Liver (tissue), 8 donors: ENCODE measurements at regions not wholly inside any gene's neighbourhood (a gene's known extent, or its start where the extent isn't known, plus 50 kb on each side); places are given as distances from the start of the nearest gene placed in this dataset.

Source experiments
- DNase-seq: peaks from one replicate; pipeline ENCODE4 v3.0.0-alpha.2; 2017; ENCODE audit warnings: low spot score
- H3K27ac ChIP-seq, 2 donors: one replicate each; pipeline ENCODE4 v1.7.0; 2013; ENCODE audit warnings: inconsistent platforms in 2 of 2, low read length in 2 of 2, control low read depth in 1 of 2, low read depth in 1 of 2, mild to moderate bottlenecking in 1 of 2
- H3K27me3 ChIP-seq, 4 donors: one replicate each; pipeline versions ENCODE4 v1.6.1 to v1.7.0; 2013; ENCODE audit warnings: low read length in 3 of 4, inconsistent platforms in 1 of 4, mild to moderate bottlenecking in 1 of 4, moderate library complexity in 1 of 4; ENCODE audit not compliant: control insufficient read depth in 4 of 4, insufficient read depth in 4 of 4
- H3K36me3 ChIP-seq, 4 donors: one replicate each; pipeline versions ENCODE4 v1.6.1 to v1.7.0; 2013; ENCODE audit warnings: low read length in 3 of 4, mild to moderate bottlenecking in 3 of 4, low read depth in 1 of 4, moderate library complexity in 1 of 4; ENCODE audit not compliant: control insufficient read depth in 4 of 4, insufficient read depth in 3 of 4
- H3K4me1 ChIP-seq, 4 donors: one replicate each; pipeline versions ENCODE4 v1.6.1 to v1.7.0; 2013; ENCODE audit warnings: low read length in 3 of 4, mild to moderate bottlenecking in 3 of 4, moderate library complexity in 1 of 4; ENCODE audit not compliant: control insufficient read depth in 4 of 4, insufficient read depth in 4 of 4
- H3K4me3 ChIP-seq, 3 donors: one replicate each; pipeline versions ENCODE4 v1.6.1 to v1.7.0; 2013; ENCODE audit warnings: low read length in 3 of 3, control low read depth in 1 of 3, low read depth in 1 of 3, mild to moderate bottlenecking in 1 of 3
- H3K9ac ChIP-seq, 2 donors: one replicate each; pipeline ENCODE4 v1.7.0; 2013; ENCODE audit warnings: low read length in 2 of 2, mild to moderate bottlenecking in 2 of 2, moderate library complexity in 2 of 2, control low read depth in 1 of 2, low read depth in 1 of 2
- H3K9me3 ChIP-seq, 4 donors: one replicate each; pipeline versions ENCODE4 v1.6.1 to v1.7.0; 2013; ENCODE audit warnings: low read length in 3 of 4; ENCODE audit not compliant: control insufficient read depth in 4 of 4
- CTCF ChIP-seq: fragments of 150-350 bp; IDR thresholded peaks from 2 replicates; pipeline ENCODE4 v1.5.1; 2017; ENCODE audit warnings: improper control_type of control experiment, low read depth, low read length; ENCODE audit not compliant: missing input control
- EGR1 ChIP-seq, 2 donors: IDR thresholded peaks; 2 replicates each; pipeline ENCODE4 v1.6.1; 2016 to 2018; ENCODE audit warnings: antibody characterized with exemption in 2 of 2, low read depth in 2 of 2
- GABPA ChIP-seq, 2 donors: IDR thresholded peaks in 1 of 2; conservative IDR thresholded peaks in 1 of 2; 2 replicates each; pipeline ENCODE4 v1.6.1; 2016; ENCODE audit warnings: antibody characterized with exemption in 2 of 2, mild to moderate bottlenecking in 1 of 2, moderate library complexity in 1 of 2
- HNF4A ChIP-seq, 2 donors: conservative IDR thresholded peaks; 2 replicates each; pipeline ENCODE4 v1.6.1; 2016; ENCODE audit warnings: antibody characterized with exemption in 2 of 2, mild to moderate bottlenecking in 2 of 2
- HNF4G ChIP-seq: IDR thresholded peaks from 2 replicates; pipeline ENCODE4 v1.6.1; 2016; ENCODE audit warnings: antibody characterized with exemption
- JUND ChIP-seq, 2 donors: IDR thresholded peaks; 2 replicates each; pipeline ENCODE4 v1.6.1; 2016; ENCODE audit warnings: antibody characterized with exemption in 2 of 2
- MAX ChIP-seq: IDR thresholded peaks from 2 replicates; pipeline ENCODE4 v1.6.1; 2016; ENCODE audit warnings: antibody characterized with exemption
- NR2F2 ChIP-seq: IDR thresholded peaks from 2 replicates; pipeline ENCODE4 v1.6.1; 2016; ENCODE audit warnings: antibody characterized with exemption
- RAD21 ChIP-seq, 2 donors: IDR thresholded peaks; 2 replicates each; pipeline ENCODE4 v1.6.1; 2016; ENCODE audit warnings: antibody characterized with exemption in 2 of 2, mild to moderate bottlenecking in 2 of 2
- RXRA ChIP-seq, 2 donors: IDR thresholded peaks; 2 replicates each; pipeline ENCODE4 v1.6.1; 2017 to 2018; ENCODE audit warnings: antibody characterized with exemption in 2 of 2, mild to moderate bottlenecking in 1 of 2
- SP1 ChIP-seq: IDR thresholded peaks from 2 replicates; pipeline ENCODE4 v1.6.1; 2018; ENCODE audit warnings: antibody characterized with exemption, mild to moderate bottlenecking
- TAF1 ChIP-seq: conservative IDR thresholded peaks from 2 replicates; pipeline ENCODE4 v1.6.1; 2016; ENCODE audit warnings: antibody characterized with exemption, mild to moderate bottlenecking
- YY1 ChIP-seq: IDR thresholded peaks from 2 replicates; pipeline ENCODE4 v1.6.1; 2016; ENCODE audit warnings: antibody characterized with exemption, mild to moderate bottlenecking
- WGBS: extraction: QIAGEN DNeasy Blood & Tissue Kit; methylation state at CpG from one replicate; pipeline ENCODE4 v1.1.7; 2013; 5-methylcytosine and 5-hydroxymethylcytosine counted together
- TF ChIP-seq, protein P1 (sequence below): IDR thresholded peaks from 2 replicates; pipeline ENCODE4 v1.6.1; 2016; ENCODE audit warnings: antibody characterized with exemption, mild to moderate bottlenecking
- TF ChIP-seq, protein P2 (sequence below): IDR thresholded peaks from 2 replicates; pipeline ENCODE4 v1.6.1; 2016; ENCODE audit warnings: antibody characterized with exemption
- donor health status: healthy.
- donor health status: healthy.
- donor health status: healthy.
- donor health status: healthy.
- donor health status: healthy.

- 54% methylated on average over 3 of the region's 3 CpGs for WGBS
- Histone ChIP-seq H3K4me1 (no peaks in the 10 kb centered on the region), H3K4me3 (no peak overlapping the region), H3K27me3 (no peaks in the 10 kb centered on the region), H3K9me3 (no peaks in the 10 kb centered on the region), H3K9ac (no peak overlapping the region), H3K36me3 (no peaks in the 10 kb centered on the region), H3K27ac (no peak overlapping the region)
- TF ChIP-seq RAD21 (IDR thresholded peaks at IDR 0.05): no peak
- TF ChIP-seq GABPA (IDR thresholded peaks at IDR 0.05 in 1 of 2, conservative IDR thresholded peaks at IDR 0.05 in 1 of 2): no peak
- TF ChIP-seq, protein P1, sequence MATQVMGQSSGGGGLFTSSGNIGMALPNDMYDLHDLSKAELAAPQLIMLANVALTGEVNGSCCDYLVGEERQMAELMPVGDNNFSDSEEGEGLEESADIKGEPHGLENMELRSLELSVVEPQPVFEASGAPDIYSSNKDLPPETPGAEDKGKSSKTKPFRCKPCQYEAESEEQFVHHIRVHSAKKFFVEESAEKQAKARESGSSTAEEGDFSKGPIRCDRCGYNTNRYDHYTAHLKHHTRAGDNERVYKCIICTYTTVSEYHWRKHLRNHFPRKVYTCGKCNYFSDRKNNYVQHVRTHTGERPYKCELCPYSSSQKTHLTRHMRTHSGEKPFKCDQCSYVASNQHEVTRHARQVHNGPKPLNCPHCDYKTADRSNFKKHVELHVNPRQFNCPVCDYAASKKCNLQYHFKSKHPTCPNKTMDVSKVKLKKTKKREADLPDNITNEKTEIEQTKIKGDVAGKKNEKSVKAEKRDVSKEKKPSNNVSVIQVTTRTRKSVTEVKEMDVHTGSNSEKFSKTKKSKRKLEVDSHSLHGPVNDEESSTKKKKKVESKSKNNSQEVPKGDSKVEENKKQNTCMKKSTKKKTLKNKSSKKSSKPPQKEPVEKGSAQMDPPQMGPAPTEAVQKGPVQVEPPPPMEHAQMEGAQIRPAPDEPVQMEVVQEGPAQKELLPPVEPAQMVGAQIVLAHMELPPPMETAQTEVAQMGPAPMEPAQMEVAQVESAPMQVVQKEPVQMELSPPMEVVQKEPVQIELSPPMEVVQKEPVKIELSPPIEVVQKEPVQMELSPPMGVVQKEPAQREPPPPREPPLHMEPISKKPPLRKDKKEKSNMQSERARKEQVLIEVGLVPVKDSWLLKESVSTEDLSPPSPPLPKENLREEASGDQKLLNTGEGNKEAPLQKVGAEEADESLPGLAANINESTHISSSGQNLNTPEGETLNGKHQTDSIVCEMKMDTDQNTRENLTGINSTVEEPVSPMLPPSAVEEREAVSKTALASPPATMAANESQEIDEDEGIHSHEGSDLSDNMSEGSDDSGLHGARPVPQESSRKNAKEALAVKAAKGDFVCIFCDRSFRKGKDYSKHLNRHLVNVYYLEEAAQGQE: no peak
- no peak for TF ChIP-seq TAF1
- TF ChIP-seq RXRA (IDR thresholded peaks at IDR 0.05): no peak
- TF ChIP-seq JUND (IDR thresholded peaks at IDR 0.05): no peak
- no peak for TF ChIP-seq EGR1 (IDR thresholded peaks at IDR 0.05; ENCODE audit: low read depth in 2 of 2)
- TF ChIP-seq MAX: no peak
- no peak for DNase-seq
These were observed 487.7 kb upstream of the NOVA1 start for GRCh38 chr14:27085500-27085899.

- no peak overlapping the region for H3K9ac ChIP-seq
- H3K4me3 ChIP-seq: no peak overlapping the region
- H3K36me3 ChIP-seq: no peaks in the 10 kb centered on the region
- TF ChIP-seq TAF1 (no peak), SP1 (no peak), CTCF (no peak), NR2F2 (no peak), HNF4A (conservative IDR thresholded peaks at IDR 0.05) (no peak), RAD21 (IDR thresholded peaks at IDR 0.05) (no peak), YY1 (no peak), HNF4G (no peak), MAX (no peak)
- TF ChIP-seq, protein P2, sequence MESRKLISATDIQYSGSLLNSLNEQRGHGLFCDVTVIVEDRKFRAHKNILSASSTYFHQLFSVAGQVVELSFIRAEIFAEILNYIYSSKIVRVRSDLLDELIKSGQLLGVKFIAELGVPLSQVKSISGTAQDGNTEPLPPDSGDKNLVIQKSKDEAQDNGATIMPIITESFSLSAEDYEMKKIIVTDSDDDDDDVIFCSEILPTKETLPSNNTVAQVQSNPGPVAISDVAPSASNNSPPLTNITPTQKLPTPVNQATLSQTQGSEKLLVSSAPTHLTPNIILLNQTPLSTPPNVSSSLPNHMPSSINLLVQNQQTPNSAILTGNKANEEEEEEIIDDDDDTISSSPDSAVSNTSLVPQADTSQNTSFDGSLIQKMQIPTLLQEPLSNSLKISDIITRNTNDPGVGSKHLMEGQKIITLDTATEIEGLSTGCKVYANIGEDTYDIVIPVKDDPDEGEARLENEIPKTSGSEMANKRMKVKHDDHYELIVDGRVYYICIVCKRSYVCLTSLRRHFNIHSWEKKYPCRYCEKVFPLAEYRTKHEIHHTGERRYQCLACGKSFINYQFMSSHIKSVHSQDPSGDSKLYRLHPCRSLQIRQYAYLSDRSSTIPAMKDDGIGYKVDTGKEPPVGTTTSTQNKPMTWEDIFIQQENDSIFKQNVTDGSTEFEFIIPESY: no peak
- 70% methylated on average over 3 of the region's 3 CpGs for WGBS
- H3K27ac ChIP-seq: no peak overlapping the region
- no peaks in the 10 kb centered on the region for H3K9me3 ChIP-seq
- no peak for DNase-seq
- no peaks in the 10 kb centered on the region for H3K27me3 ChIP-seq
- no peaks in the 10 kb centered on the region for H3K4me1 ChIP-seq
These were observed 492.9 kb upstream of the NOVA1 start for GRCh38 chr14:27090716-27091115.
